HepG2 (cell line): ENCODE measurements at regions not wholly inside any gene's neighbourhood (a gene's known extent, or its start where the extent isn't known, plus 50 kb on each side); places are given as distances from the start of the nearest gene placed in this dataset.

Source experiments
- ATAC-seq: fragments of 200-7000 bp; cut with Tn5 transposase; 3 replicates; pipeline ENCODE4 v1.9.1; 2020; ENCODE audit warnings: mild to moderate bottlenecking, moderate library complexity
- BruUV-seq: library from RNA; stranded (reverse); fragments of 400-500 nt; replicated peaks from 2 replicates; lab custom pipeline; 2021; lab: Mats Ljungman, UMichigan
- CTCF ChIA-PET: fragments of 300-600 bp; formaldehyde crosslinking; extraction: SDS; loops from one replicate; lab custom pipeline; 2021; ENCODE audit warnings: low total read pairs, inconsistent platforms, low intra/inter-chr PET ratio; lab: Yijun Ruan, JAX
- POLR2A ChIA-PET: fragments of 350-600 bp; sonication (Branson Sonifier 250); formaldehyde crosslinking; loops from one replicate; lab custom pipeline; 2020; ENCODE audit warnings: antibody characterized with exemption, inconsistent platforms; lab: Yijun Ruan, JAX
- DNase-seq: peaks from one replicate; pipeline ENCODE4 v3.0.0-alpha.2; 2015; ENCODE audit warnings: low spot score
- FAIRE-seq: peaks from 3 replicates; lab custom pipeline; 2011; peaks lifted over from hg19 to GRCh38; lab: Jason Lieb, UNC
- H2AFZ ChIP-seq: one replicate; pipeline ENCODE4 v1.6.1; 2011; ENCODE audit warnings: low read length, inconsistent platforms
- H3K27ac ChIP-seq: fragments of 300-600 bp; 3 replicates; pipeline ENCODE4 v1.8.0; 2011; ENCODE audit warnings: mixed run types, mild to moderate bottlenecking, mixed read lengths, low read length, inconsistent platforms; ENCODE audit not compliant: insufficient read depth; ENCODE audit errors: extremely low read length
- H3K27me3 ChIP-seq, 2 experiments: fragments of 200-600 bp in 1 of 2; 2 replicates in 1 of 2; 3 replicates in 1 of 2; pipeline versions ENCODE4 v1.6.0 to v1.8.0; 2011; ENCODE audit warnings: low read length in 2 of 2, mild to moderate bottlenecking in 2 of 2, moderate library complexity in 2 of 2, inconsistent platforms in 1 of 2; ENCODE audit not compliant: insufficient read depth in 2 of 2, control insufficient read depth in 1 of 2
- H3K36me3 ChIP-seq, 2 experiments: fragments of 200-600 bp in 1 of 2; replicated peaks in 1 of 2; 2 replicates in 1 of 2; 3 replicates in 1 of 2; pipeline versions ENCODE4 v1.5.1 to v1.8.0; 2011; ENCODE audit warnings: low read length in 2 of 2, inconsistent platforms in 1 of 2; ENCODE audit not compliant: insufficient read depth in 2 of 2, control insufficient read depth in 1 of 2
- H3K4me1 ChIP-seq: 2 replicates; pipeline ENCODE4 v1.5.1; 2012; ENCODE audit warnings: low read length, inconsistent platforms; ENCODE audit not compliant: insufficient read depth
- H3K4me2 ChIP-seq: 2 replicates; pipeline ENCODE4 v1.6.0; 2011; ENCODE audit warnings: low read depth, low read length, inconsistent platforms
- H3K4me3 ChIP-seq, 3 experiments: fragments of 200-600 bp in 1 of 3; sonication (generic), shearing (Covaris generic) in 1 of 3; replicated peaks in 1 of 3; 2 replicates each; pipeline ENCODE4 v1.5.1; 2011 to 2016; ENCODE audit warnings: low read length in 3 of 3, inconsistent platforms in 2 of 3, low read depth in 2 of 3, mild to moderate bottlenecking in 2 of 3, control low read depth in 1 of 3, mixed read lengths in 1 of 3; ENCODE audit not compliant: insufficient read depth in 1 of 3
- H3K79me2 ChIP-seq: one replicate; pipeline ENCODE4 v1.6.1; 2011; ENCODE audit warnings: low read length, inconsistent platforms; ENCODE audit not compliant: insufficient read depth
- H3K9ac ChIP-seq: 2 replicates; pipeline ENCODE4 v1.6.0; 2011; ENCODE audit warnings: mild to moderate bottlenecking, low read depth, low read length, inconsistent platforms; ENCODE audit not compliant: insufficient read depth
- H3K9me3 ChIP-seq: 2 replicates; pipeline ENCODE4 v1.5.1; 2012; ENCODE audit warnings: mild to moderate bottlenecking, low read length
- H4K20me1 ChIP-seq: 2 replicates; pipeline ENCODE4 v1.6.0; 2011; ENCODE audit warnings: inconsistent platforms, mild to moderate bottlenecking, low read length, moderate library complexity; ENCODE audit not compliant: insufficient read depth
- AFF4 ChIP-seq: sonication (generic); formaldehyde crosslinking; IDR thresholded peaks from 2 replicates; pipeline ENCODE4 v1.4.0; 2020; ENCODE audit warnings: missing genetic modification reagents
- CBX2 ChIP-seq, 2 experiments: fragments of 200-600 bp in 1 of 2; sonication (generic); formaldehyde crosslinking in 1 of 2; IDR thresholded peaks; 2 replicates each; pipeline versions ENCODE4 v1.7.0 to v1.8.1; 2018 to 2022; ENCODE audit warnings: low read depth in 2 of 2, low read length in 1 of 2, mild to moderate bottlenecking in 1 of 2, missing genetic modification reagents in 1 of 2
- HOXA3 ChIP-seq: sonication (generic); formaldehyde crosslinking; IDR thresholded peaks from 2 replicates; pipeline ENCODE4 v1.5.0; 2020; ENCODE audit warnings: missing genetic modification reagents
- MED1 ChIP-seq: sonication (generic); formaldehyde crosslinking; IDR thresholded peaks from 2 replicates; pipeline ENCODE4 v1.4.0; 2020; ENCODE audit warnings: missing genetic modification reagents
- MED8 ChIP-seq: sonication (generic); formaldehyde crosslinking; IDR thresholded peaks from 2 replicates; pipeline ENCODE4 v1.8.1; 2023; ENCODE audit warnings: mild to moderate bottlenecking, missing genetic modification reagents; ENCODE audit not compliant: insufficient replicate concordance
- MLLT10 ChIP-seq: sonication (generic); formaldehyde crosslinking; IDR thresholded peaks from 2 replicates; pipeline ENCODE4 v1.4.0; 2020; ENCODE audit warnings: missing genetic modification reagents
- NCOR1 ChIP-seq: fragments of 200-600 bp; sonication (generic); IDR thresholded peaks from 2 replicates; pipeline ENCODE4 v1.7.0; 2017; ENCODE audit warnings: antibody characterized with exemption, low read length, borderline replicate concordance
- SATB2 ChIP-seq: sonication (generic); formaldehyde crosslinking; IDR thresholded peaks from 2 replicates; pipeline ENCODE4 v1.5.0; 2020; ENCODE audit warnings: missing genetic modification reagents
- SMAD9 ChIP-seq: sonication (generic); formaldehyde crosslinking; IDR thresholded peaks from 2 replicates; pipeline ENCODE4 v1.5.1; 2020; ENCODE audit warnings: mild to moderate bottlenecking, missing genetic modification reagents
- SMYD3 ChIP-seq: sonication (generic); formaldehyde crosslinking; IDR thresholded peaks from 2 replicates; pipeline ENCODE4 v1.8.1; 2023; ENCODE audit warnings: mild to moderate bottlenecking, missing genetic modification reagents
- YEATS4 ChIP-seq: sonication (generic); formaldehyde crosslinking; IDR thresholded peaks from 2 replicates; pipeline ENCODE4 v1.4.0; 2020; ENCODE audit warnings: missing genetic modification reagents, borderline replicate concordance
- ZBTB20 ChIP-seq: sonication (generic); formaldehyde crosslinking; IDR thresholded peaks from 2 replicates; pipeline ENCODE4 v1.8.1; 2023; ENCODE audit warnings: missing genetic modification reagents, low read depth, mild to moderate bottlenecking, borderline replicate concordance
- ZNF557 ChIP-seq: sonication (generic); formaldehyde crosslinking; IDR thresholded peaks from 2 replicates; pipeline ENCODE4 v1.4.0; 2020; ENCODE audit warnings: missing genetic modification reagents
- ZNF576 ChIP-seq: sonication (generic); formaldehyde crosslinking; IDR thresholded peaks from 2 replicates; pipeline ENCODE4 v1.4.0; 2020; ENCODE audit warnings: mild to moderate bottlenecking, missing genetic modification reagents
- ZNF605 ChIP-seq: sonication (generic); formaldehyde crosslinking; IDR thresholded peaks from 2 replicates; pipeline ENCODE4 v1.8.0; 2022; ENCODE audit warnings: mild to moderate bottlenecking, missing genetic modification reagents
- ZNF678 ChIP-seq: sonication (generic); formaldehyde crosslinking; IDR thresholded peaks from 2 replicates; pipeline ENCODE4 v1.4.0; 2020; ENCODE audit warnings: mild to moderate bottlenecking, missing genetic modification reagents
- ZNF768 ChIP-seq: sonication (generic); formaldehyde crosslinking; IDR thresholded peaks from 2 replicates; pipeline ENCODE4 v1.4.0; 2020; ENCODE audit warnings: missing genetic modification reagents
- ZUFSP ChIP-seq: sonication (generic); formaldehyde crosslinking; IDR thresholded peaks from 2 replicates; pipeline ENCODE4 v1.9.0; 2021; ENCODE audit warnings: missing genetic modification reagents, mild to moderate bottlenecking, borderline replicate concordance
- in situ Hi-C: cut with HindIII; loops from 2 replicates; pipeline ENCODE4 v1.10.0; 2017; ENCODE audit warnings: low pct_unique_long_range_greater_than_20kb; ENCODE audit not compliant: extremely low pct_ligation_motif_present
- intact Hi-C: fragments of 100-400 bp; cut with micrococcal nuclease; formaldehyde crosslinking; loops from one replicate; pipeline ENCODE4 v1.10.0; 2022; ENCODE audit not compliant: unreplicated experiment
- TF ChIP-seq, protein P1 (sequence below): sonication (generic); formaldehyde crosslinking; IDR thresholded peaks from 2 replicates; pipeline ENCODE4 v1.4.0; 2020; ENCODE audit warnings: missing genetic modification reagents, borderline replicate concordance

GRCh38 chr6:82032444-82032843 is 215.1 kb downstream of the IBTK start:
- H4K20me1 ChIP-seq = no peaks in the 10 kb centered on the region
- ATAC-seq (no peak), FAIRE-seq (no peak), DNase-seq (no peak)
- H3K9me3 ChIP-seq = no peaks in the 10 kb centered on the region
- no peak overlapping the region for H3K4me2 ChIP-seq
- no peak overlapping the region for H2AFZ ChIP-seq
- no peak overlapping the region for H3K27ac ChIP-seq
- no peaks in the 10 kb centered on the region for H3K79me2 ChIP-seq
- H3K36me3 ChIP-seq = no peaks in the 10 kb centered on the region
- in situ Hi-C loops = no loop called here
- no TSS peak for BruUV-seq
- ChIA-PET CTCF (no interaction called here), POLR2A (no interaction called here)
- H3K27me3 ChIP-seq = no peaks in the 10 kb centered on the region
- no peak overlapping the region for H3K4me3 ChIP-seq
- intact Hi-C loops = no loop called here
- no peaks in the 10 kb centered on the region for H3K4me1 ChIP-seq
- no peak overlapping the region for H3K9ac ChIP-seq
- TF ChIP-seq NCOR1 (no peak), AFF4 (no peak), ZNF605 (no peak), ZUFSP (CRISPR knock-in tag) (no peak), SMYD3 (CRISPR knock-in tag) (no peak), ZNF576 (CRISPR knock-in tag) (no peak), MED1 (CRISPR knock-in tag) (no peak), HOXA3 (no peak), MED8 (no peak), SMAD9 (no peak), ZNF557 (CRISPR knock-in tag) (no peak), SATB2 (CRISPR knock-in tag) (no peak), YEATS4 (CRISPR knock-in tag) (no peak), ZBTB20 (CRISPR knock-in tag) (no peak), ZNF768 (no peak), MLLT10 (CRISPR knock-in tag) (no peak), ZNF678 (CRISPR knock-in tag) (no peak), CBX2 (IDR thresholded peaks at IDR 0.05; ENCODE audit: low read depth, low read length) (no peak), CBX2 (CRISPR knock-in tag; IDR thresholded peaks at IDR 0.05; ENCODE audit: low read depth) (no peak)
- TF ChIP-seq, protein P1, sequence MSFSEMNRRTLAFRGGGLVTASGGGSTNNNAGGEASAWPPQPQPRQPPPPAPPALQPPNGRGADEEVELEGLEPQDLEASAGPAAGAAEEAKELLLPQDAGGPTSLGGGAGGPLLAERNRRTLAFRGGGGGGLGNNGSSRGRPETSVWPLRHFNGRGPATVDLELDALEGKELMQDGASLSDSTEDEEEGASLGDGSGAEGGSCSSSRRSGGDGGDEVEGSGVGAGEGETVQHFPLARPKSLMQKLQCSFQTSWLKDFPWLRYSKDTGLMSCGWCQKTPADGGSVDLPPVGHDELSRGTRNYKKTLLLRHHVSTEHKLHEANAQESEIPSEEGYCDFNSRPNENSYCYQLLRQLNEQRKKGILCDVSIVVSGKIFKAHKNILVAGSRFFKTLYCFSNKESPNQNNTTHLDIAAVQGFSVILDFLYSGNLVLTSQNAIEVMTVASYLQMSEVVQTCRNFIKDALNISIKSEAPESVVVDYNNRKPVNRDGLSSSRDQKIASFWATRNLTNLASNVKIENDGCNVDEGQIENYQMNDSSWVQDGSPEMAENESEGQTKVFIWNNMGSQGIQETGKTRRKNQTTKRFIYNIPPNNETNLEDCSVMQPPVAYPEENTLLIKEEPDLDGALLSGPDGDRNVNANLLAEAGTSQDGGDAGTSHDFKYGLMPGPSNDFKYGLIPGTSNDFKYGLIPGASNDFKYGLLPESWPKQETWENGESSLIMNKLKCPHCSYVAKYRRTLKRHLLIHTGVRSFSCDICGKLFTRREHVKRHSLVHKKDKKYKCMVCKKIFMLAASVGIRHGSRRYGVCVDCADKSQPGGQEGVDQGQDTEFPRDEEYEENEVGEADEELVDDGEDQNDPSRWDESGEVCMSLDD (CRISPR knock-in tag) = no peak
